Osteocyte (in vitro differentiated cells): ENCODE measurements at regions not wholly inside any gene's neighbourhood (a gene's known extent, or its start where the extent isn't known, plus 50 kb on each side); places are given as distances from the start of the nearest gene placed in this dataset.

ENCODE experiments used
- DNase-seq: peaks from one replicate; pipeline ENCODE4 v3.0.0; 2021; ENCODE audit warnings: mixed read lengths; ENCODE audit not compliant: unreplicated experiment; ENCODE audit errors: extremely low spot score
- H3K27ac Mint-ChIP-seq: one replicate; pipeline ENCODE4 v1.8.0; 2021; ENCODE audit warnings: mild to moderate bottlenecking, mixed read lengths; ENCODE audit not compliant: unreplicated experiment
- H3K27me3 Mint-ChIP-seq: one replicate; pipeline ENCODE4 v1.8.0; 2021; ENCODE audit warnings: mixed read lengths; ENCODE audit not compliant: unreplicated experiment
- H3K36me3 Mint-ChIP-seq: one replicate; pipeline ENCODE4 v1.8.0; 2021; ENCODE audit warnings: mixed read lengths; ENCODE audit not compliant: unreplicated experiment
- H3K4me1 Mint-ChIP-seq: one replicate; pipeline ENCODE4 v1.8.0; 2021; ENCODE audit warnings: mixed read lengths; ENCODE audit not compliant: unreplicated experiment
- H3K4me3 Mint-ChIP-seq: one replicate; pipeline ENCODE4 v1.8.0; 2021; ENCODE audit warnings: mild to moderate bottlenecking, moderate library complexity, mixed read lengths; ENCODE audit not compliant: unreplicated experiment
- H3K9me3 Mint-ChIP-seq: one replicate; pipeline ENCODE4 v1.8.0; 2021; ENCODE audit warnings: mixed read lengths; ENCODE audit not compliant: unreplicated experiment
- TF ChIP-seq, protein P1 (sequence below): fragments of 200-600 bp; sonication (generic); IDR thresholded peaks from 2 replicates; pipeline ENCODE4 v1.5.0; 2021; ENCODE audit warnings: antibody characterized with exemption, mild to moderate bottlenecking, moderate library complexity

DNA sequence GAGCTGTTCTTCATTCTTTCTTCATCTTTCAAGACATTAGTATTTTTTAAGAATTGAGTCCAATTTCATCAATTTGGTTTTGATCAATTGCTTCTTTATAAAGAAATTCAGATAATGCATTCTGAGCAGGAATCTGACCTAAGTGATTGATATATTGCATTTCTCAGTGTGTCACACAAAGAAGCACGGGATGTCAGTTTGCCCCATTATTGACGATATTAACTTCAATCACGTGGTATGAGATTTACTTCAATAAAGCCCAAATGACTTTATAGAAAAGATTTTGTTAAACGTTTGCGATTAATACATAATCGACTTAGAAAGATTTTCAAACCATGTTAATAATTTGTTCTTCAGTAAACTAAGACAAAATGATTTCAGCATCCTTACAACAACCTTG, 1254.2 kb downstream of the FSCB start:
- H3K4me3 Mint-ChIP-seq, result no peak overlapping the region
- no peaks in the 10 kb centered on the region for H3K27me3 Mint-ChIP-seq
- no peaks in the 10 kb centered on the region for H3K9me3 Mint-ChIP-seq
- DNase-seq, result no peak
- H3K27ac Mint-ChIP-seq, result no peak overlapping the region
- no peaks in the 10 kb centered on the region for H3K4me1 Mint-ChIP-seq
- no peaks in the 10 kb centered on the region for H3K36me3 Mint-ChIP-seq
- TF ChIP-seq, protein P1, sequence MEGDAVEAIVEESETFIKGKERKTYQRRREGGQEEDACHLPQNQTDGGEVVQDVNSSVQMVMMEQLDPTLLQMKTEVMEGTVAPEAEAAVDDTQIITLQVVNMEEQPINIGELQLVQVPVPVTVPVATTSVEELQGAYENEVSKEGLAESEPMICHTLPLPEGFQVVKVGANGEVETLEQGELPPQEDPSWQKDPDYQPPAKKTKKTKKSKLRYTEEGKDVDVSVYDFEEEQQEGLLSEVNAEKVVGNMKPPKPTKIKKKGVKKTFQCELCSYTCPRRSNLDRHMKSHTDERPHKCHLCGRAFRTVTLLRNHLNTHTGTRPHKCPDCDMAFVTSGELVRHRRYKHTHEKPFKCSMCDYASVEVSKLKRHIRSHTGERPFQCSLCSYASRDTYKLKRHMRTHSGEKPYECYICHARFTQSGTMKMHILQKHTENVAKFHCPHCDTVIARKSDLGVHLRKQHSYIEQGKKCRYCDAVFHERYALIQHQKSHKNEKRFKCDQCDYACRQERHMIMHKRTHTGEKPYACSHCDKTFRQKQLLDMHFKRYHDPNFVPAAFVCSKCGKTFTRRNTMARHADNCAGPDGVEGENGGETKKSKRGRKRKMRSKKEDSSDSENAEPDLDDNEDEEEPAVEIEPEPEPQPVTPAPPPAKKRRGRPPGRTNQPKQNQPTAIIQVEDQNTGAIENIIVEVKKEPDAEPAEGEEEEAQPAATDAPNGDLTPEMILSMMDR, result no peak

DNA sequence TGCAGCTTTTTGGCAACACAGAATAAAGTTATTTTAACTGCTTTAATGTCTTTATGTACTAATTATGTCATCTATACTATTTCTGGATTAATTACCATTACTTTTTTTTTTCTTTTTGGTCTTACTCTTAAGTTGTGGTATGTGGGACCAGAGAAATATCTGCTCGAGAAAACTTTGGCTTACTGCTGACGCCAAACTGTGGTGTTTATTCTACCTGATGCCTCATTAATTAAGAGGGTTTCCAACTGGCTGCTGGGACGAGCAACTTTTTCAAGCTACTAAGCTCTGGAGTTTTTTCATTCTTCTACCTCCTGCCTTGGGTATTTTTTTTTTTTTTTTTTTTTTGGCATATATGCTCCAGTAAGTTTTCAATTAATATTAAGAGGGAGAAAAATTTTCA, 1257.5 kb downstream of the FSCB start:
- DNase-seq, result no peak
- Mint-ChIP-seq H3K4me1 (no peaks in the 10 kb centered on the region), H3K4me3 (no peak overlapping the region), H3K27ac (no peak overlapping the region), H3K9me3 (peaks cover 7% of the 10 kb centered on the region), H3K36me3 (no peaks in the 10 kb centered on the region), H3K27me3 (no peaks in the 10 kb centered on the region)
- TF ChIP-seq, protein P1, result no peak

DNA sequence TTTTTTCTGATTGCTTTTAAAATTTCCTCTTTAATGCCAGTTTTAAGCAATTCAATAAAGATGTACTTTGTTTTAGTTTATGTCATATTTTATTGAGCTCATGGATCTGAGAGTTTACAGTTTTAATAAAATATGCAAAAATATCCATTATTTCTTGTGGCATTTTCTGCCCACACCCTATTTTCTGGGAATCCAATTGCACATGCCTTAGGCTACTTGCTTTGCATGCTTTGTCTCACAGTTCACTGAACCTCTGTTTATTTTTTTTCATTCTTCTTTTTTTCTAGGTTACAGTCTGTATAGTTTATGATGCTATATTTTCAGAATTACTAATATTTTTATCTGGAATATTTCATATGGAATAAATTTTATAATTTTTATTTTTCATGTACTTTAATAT, 1258.0 kb downstream of the FSCB start:
- no peak overlapping the region for H3K27ac Mint-ChIP-seq
- no peaks in the 10 kb centered on the region for H3K4me1 Mint-ChIP-seq
- H3K4me3 Mint-ChIP-seq, result no peak overlapping the region
- H3K36me3 Mint-ChIP-seq, result no peaks in the 10 kb centered on the region
- peaks cover 7% of the 10 kb centered on the region for H3K9me3 Mint-ChIP-seq
- no peak for DNase-seq
- TF ChIP-seq, protein P1, result no peak
- H3K27me3 Mint-ChIP-seq, result no peaks in the 10 kb centered on the region

DNA sequence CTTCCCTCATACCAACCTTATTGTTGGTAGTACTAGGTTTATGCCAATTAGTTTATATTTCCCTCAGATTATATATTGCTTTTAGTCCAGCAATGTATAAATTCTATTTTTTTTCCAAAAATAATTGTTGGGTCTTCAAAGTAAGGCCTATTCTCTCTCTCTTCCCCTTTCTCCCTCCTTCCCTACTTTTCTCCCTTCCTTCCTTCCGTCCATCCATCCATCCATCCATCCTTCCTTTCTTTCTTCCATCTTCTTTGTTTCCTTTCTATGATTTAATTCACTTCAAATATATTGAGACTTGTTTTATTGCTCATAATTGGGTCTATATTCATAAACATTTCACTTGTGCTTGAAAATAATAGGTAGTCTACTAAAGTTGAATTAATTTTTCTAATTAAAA, 1259.2 kb downstream of the FSCB start:
- no peak overlapping the region for H3K4me3 Mint-ChIP-seq
- no peaks in the 10 kb centered on the region for H3K4me1 Mint-ChIP-seq
- TF ChIP-seq, protein P1, result no peak
- no peak for DNase-seq
- peaks cover 7% of the 10 kb centered on the region for H3K9me3 Mint-ChIP-seq
- H3K27me3 Mint-ChIP-seq, result no peaks in the 10 kb centered on the region
- H3K27ac Mint-ChIP-seq, result no peak overlapping the region
- no peaks in the 10 kb centered on the region for H3K36me3 Mint-ChIP-seq

DNA sequence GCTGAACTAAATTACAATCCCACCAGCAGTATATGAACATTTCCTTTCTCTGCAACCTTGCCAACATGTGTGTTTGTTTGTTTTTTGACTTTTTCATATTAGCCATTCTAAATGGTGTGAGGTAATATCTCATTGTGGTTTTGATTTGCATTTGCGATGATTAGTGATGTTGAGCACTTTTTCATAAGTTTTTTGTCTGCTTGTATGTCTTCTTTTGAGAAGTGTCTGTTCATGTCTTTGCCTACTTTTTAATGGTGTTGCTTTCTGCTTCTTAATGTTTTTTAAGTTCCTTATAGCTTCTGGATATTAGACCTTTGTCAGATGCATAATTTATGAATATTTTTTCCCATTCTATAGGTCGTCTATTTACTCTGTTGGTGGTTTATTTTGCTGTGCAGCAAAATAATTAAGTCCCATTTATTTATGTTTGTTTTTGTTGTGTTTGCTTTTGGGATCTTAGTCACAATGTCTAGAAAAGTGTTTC, 1262.9 kb downstream of the FSCB start:
- TF ChIP-seq, protein P1, result no peak
- DNase-seq, result no peak
- Mint-ChIP-seq H3K27me3 (no peaks in the 10 kb centered on the region), H3K4me3 (no peak overlapping the region), H3K36me3 (no peaks in the 10 kb centered on the region), H3K9me3 (peaks cover 7% of the 10 kb centered on the region), H3K4me1 (no peaks in the 10 kb centered on the region), H3K27ac (no peak overlapping the region)
